ENCODE measurements at regions not wholly inside any gene's neighbourhood (a gene's known extent, or its start where the extent isn't known, plus 50 kb on each side); places are given as distances from the start of the nearest gene placed in this dataset.

- TF ChIP-seq CTCF (IDR thresholded peaks at IDR 0.05) = no peak
- no peak for ATAC-seq (ENCODE audit: low FRiP score)
- no peak for DNase-seq (ENCODE audit: low spot score)
These were observed 968.4 kb downstream of the ZPLD1 start for GRCh38 chr3:103403191-103403590.

- DNase-seq (ENCODE audit: low spot score) (no peak), ATAC-seq (ENCODE audit: low FRiP score) (no peak)
- no peak for TF ChIP-seq CTCF (IDR thresholded peaks at IDR 0.05)
These were observed 971.6 kb downstream of the ZPLD1 start for GRCh38 chr3:103406320-103406850.

GRCh38 chr3:103410231-103410630, 975.4 kb downstream of the ZPLD1 start:
- TF ChIP-seq CTCF (IDR thresholded peaks at IDR 0.05) = no peak
- DNase-seq (ENCODE audit: low spot score) (no peak), ATAC-seq (ENCODE audit: low FRiP score) (no peak)

GRCh38 chr3:103421460-103421859, 986.6 kb downstream of the ZPLD1 start:
- no peak for ATAC-seq (ENCODE audit: low FRiP score)
- no peak for TF ChIP-seq CTCF (IDR thresholded peaks at IDR 0.05)
- DNase-seq (ENCODE audit: low spot score) = no peak

- ATAC-seq (ENCODE audit: low FRiP score) (no peak), DNase-seq (ENCODE audit: low spot score) (no peak)
- TF ChIP-seq CTCF (IDR thresholded peaks at IDR 0.05) = no peak
These were observed 1003.1 kb downstream of the ZPLD1 start for GRCh38 chr3:103437883-103438282.

- ATAC-seq (ENCODE audit: low FRiP score) (no peak), DNase-seq (ENCODE audit: low spot score) (no peak)
- TF ChIP-seq CTCF (IDR thresholded peaks at IDR 0.05) = no peak
These were observed 1005.9 kb downstream of the ZPLD1 start for GRCh38 chr3:103440539-103441203.

GRCh38 chr3:103446953-103447629, 1012.3 kb downstream of the ZPLD1 start:
- ATAC-seq (ENCODE audit: low FRiP score) (no peak), DNase-seq (ENCODE audit: low spot score) (no peak)
- TF ChIP-seq CTCF (IDR thresholded peaks at IDR 0.05) = no peak
